Cardiac fibroblast (primary cell): ENCODE measurements at regions not wholly inside any gene's neighbourhood (a gene's known extent, or its start where the extent isn't known, plus 50 kb on each side); places are given as distances from the start of the nearest gene placed in this dataset.

Experiments used
- DNase-seq, 2 donors: peaks; one replicate each; pipeline versions ENCODE4 v3.0.0 to v3.0.0-alpha.2; 2010; ENCODE audit warnings: low read depth in 2 of 2
- H3K4me3 ChIP-seq, 2 donors: replicated peaks in 1 of 2; 1 replicate in 1 of 2; 2 replicates in 1 of 2; pipeline ENCODE4 v1.5.1; 2011; ENCODE audit warnings: low read depth in 2 of 2, low read length in 2 of 2, mild to moderate bottlenecking in 2 of 2, moderate library complexity in 1 of 2
- CTCF ChIP-seq: IDR thresholded peaks from one replicate; pipeline ENCODE4 v1.5.1; 2011; ENCODE audit warnings: low read depth, mild to moderate bottlenecking, low read length, inconsistent platforms

GRCh38 chr1:219834314-219834917 lies 93.9 kb downstream of the SLC30A10 start:
- no peak overlapping the region for H3K4me3 ChIP-seq
- DNase-seq: no peak
- no peak for TF ChIP-seq CTCF

- no peak overlapping the region for H3K4me3 ChIP-seq
- no peak for TF ChIP-seq CTCF
- no peak for DNase-seq
Observed at GRCh38 chr1:219833214-219833815, 95.0 kb downstream of the SLC30A10 start.

- no peak for DNase-seq
- H3K4me3 ChIP-seq: no peak overlapping the region
- TF ChIP-seq CTCF: no peak
Observed at GRCh38 chr1:219826290-219826689, 102.1 kb downstream of the SLC30A10 start.

- DNase-seq: no peak
- no peak for TF ChIP-seq CTCF
- no peak overlapping the region for H3K4me3 ChIP-seq
Observed at GRCh38 chr1:219825355-219825754, 103.0 kb downstream of the SLC30A10 start.

- H3K4me3 ChIP-seq: no peak overlapping the region
- no peak for DNase-seq
- TF ChIP-seq CTCF: no peak
Observed at GRCh38 chr1:219824338-219824737, 104.0 kb downstream of the SLC30A10 start.

GRCh38 chr1:219820551-219820950 lies 107.8 kb downstream of the SLC30A10 start:
- TF ChIP-seq CTCF: no peak
- DNase-seq: no peak
- no peak overlapping the region for H3K4me3 ChIP-seq

GRCh38 chr1:219817914-219818313 lies 110.4 kb downstream of the SLC30A10 start:
- H3K4me3 ChIP-seq: no peak overlapping the region
- DNase-seq: no peak
- no peak for TF ChIP-seq CTCF
